Endothelial cell (in vitro differentiated cells): ENCODE measurements at regions not wholly inside any gene's neighbourhood (a gene's known extent, or its start where the extent isn't known, plus 50 kb on each side); places are given as distances from the start of the nearest gene placed in this dataset.

Experiments
- DNase-seq: peaks from one replicate; pipeline ENCODE4 v3.0.0; 2021; ENCODE audit warnings: low spot score
- H3K27ac Mint-ChIP-seq: one replicate; pipeline ENCODE4 v1.8.0; 2021; ENCODE audit warnings: mixed read lengths, inconsistent platforms; ENCODE audit not compliant: unreplicated experiment
- H3K27me3 Mint-ChIP-seq: one replicate; pipeline ENCODE4 v1.8.0; 2021; ENCODE audit warnings: mild to moderate bottlenecking, moderate library complexity, mixed read lengths, inconsistent platforms; ENCODE audit not compliant: unreplicated experiment
- H3K36me3 Mint-ChIP-seq: one replicate; pipeline ENCODE4 v1.8.0; 2021; ENCODE audit warnings: mild to moderate bottlenecking, low read depth, mixed read lengths, inconsistent platforms; ENCODE audit not compliant: unreplicated experiment
- H3K4me1 Mint-ChIP-seq: one replicate; pipeline ENCODE4 v1.8.0; 2021; ENCODE audit warnings: mild to moderate bottlenecking, mixed read lengths, inconsistent platforms; ENCODE audit not compliant: unreplicated experiment
- H3K4me3 Mint-ChIP-seq: one replicate; pipeline ENCODE4 v1.8.0; 2021; ENCODE audit warnings: mild to moderate bottlenecking, mixed read lengths, inconsistent platforms; ENCODE audit not compliant: unreplicated experiment
- H3K9me3 Mint-ChIP-seq: one replicate; pipeline ENCODE4 v1.8.0; 2021; ENCODE audit warnings: mixed read lengths, inconsistent platforms; ENCODE audit not compliant: unreplicated experiment
- TF ChIP-seq, protein P1 (sequence below): fragments of 200-600 bp; sonication (generic); IDR thresholded peaks from one replicate; pipeline ENCODE4 v1.5.0; 2021; ENCODE audit warnings: antibody characterized with exemption; ENCODE audit not compliant: unreplicated experiment

DNA sequence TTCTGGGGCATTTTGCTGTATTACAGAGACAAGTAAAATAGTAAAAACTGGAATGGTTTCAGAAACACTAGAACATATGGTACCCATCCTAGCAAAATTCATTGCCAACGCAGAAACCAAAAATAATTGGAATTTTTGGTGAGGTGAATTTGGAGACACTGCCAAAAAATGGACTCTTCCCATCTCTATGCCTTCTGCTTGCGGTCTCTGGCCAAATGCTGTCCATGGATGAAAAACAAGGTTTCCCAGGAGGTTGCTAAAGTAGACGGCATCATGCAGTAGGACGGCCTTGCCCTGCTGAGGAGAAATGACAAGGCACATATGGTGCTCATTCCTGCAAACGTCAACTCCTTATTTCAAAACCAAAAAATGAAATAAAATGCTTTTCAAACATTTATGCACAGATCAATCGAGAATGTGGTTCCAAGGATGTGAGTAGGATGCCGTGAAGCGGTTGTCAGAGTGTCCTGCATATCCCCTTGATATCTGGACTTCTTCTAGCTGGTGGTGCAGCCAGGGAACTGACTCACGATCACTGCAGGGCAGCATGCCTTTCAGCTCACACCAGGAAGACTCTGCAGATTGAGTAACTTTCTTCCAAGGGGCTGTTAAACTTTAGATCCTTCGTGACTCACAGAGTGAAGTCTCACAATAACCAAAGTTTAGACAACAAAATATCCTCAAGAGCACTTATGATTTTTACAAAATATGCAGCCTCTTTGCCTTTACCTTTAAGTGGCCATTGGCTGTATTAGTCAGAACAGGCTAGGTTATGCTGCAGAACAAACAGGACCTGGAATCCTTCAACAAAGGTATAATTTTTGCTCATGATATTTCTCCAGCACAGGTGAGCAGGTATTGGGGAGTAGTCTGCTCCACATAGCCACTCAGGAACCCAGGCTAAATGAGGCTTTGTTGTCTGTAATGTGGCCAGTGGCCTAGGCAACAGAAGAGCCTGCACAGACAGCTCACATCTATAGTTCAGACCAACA, 149.4 kb upstream of the NDUFV2 start:
- H3K27me3 Mint-ChIP-seq = peaks cover 4% of the 10 kb centered on the region

DNA sequence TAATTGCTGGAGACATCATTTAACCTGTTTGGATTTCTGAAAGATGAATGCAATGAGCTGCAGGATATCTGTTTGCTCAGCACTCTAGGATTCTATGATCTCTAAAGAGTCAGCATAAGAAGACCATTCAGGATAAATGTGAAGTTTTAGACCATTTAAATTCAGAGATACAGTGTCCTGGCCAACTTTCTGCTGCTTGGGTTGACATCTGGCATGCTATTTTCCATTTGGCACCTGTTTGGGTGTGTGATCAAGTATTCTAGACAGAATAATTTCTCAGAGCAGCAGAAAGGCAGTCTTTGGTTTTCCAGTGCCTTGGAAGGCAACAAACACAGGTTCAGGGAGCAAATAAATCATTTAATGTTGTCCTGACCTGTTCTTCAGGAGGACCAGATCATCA, 144.8 kb upstream of the NDUFV2 start:
- TF ChIP-seq, protein P1, sequence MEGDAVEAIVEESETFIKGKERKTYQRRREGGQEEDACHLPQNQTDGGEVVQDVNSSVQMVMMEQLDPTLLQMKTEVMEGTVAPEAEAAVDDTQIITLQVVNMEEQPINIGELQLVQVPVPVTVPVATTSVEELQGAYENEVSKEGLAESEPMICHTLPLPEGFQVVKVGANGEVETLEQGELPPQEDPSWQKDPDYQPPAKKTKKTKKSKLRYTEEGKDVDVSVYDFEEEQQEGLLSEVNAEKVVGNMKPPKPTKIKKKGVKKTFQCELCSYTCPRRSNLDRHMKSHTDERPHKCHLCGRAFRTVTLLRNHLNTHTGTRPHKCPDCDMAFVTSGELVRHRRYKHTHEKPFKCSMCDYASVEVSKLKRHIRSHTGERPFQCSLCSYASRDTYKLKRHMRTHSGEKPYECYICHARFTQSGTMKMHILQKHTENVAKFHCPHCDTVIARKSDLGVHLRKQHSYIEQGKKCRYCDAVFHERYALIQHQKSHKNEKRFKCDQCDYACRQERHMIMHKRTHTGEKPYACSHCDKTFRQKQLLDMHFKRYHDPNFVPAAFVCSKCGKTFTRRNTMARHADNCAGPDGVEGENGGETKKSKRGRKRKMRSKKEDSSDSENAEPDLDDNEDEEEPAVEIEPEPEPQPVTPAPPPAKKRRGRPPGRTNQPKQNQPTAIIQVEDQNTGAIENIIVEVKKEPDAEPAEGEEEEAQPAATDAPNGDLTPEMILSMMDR = no peak
- Mint-ChIP-seq H3K27ac (no peak overlapping the region), H3K4me3 (no peak overlapping the region), H3K27me3 (no peaks in the 10 kb centered on the region), H3K36me3 (no peaks in the 10 kb centered on the region), H3K4me1 (peaks cover 12% of the 10 kb centered on the region), H3K9me3 (no peaks in the 10 kb centered on the region)
- no peak for DNase-seq

More for the DNA sequence above, 149.4 kb upstream of the NDUFV2 start:
- no peaks in the 10 kb centered on the region for H3K36me3 Mint-ChIP-seq
- TF ChIP-seq, protein P1 = no peak
- H3K27ac Mint-ChIP-seq = no peak overlapping the region
- no peaks in the 10 kb centered on the region for H3K9me3 Mint-ChIP-seq
- H3K4me1 Mint-ChIP-seq = peaks cover 11% of the 10 kb centered on the region
- no peak for DNase-seq
- H3K4me3 Mint-ChIP-seq = no peak overlapping the region

DNA sequence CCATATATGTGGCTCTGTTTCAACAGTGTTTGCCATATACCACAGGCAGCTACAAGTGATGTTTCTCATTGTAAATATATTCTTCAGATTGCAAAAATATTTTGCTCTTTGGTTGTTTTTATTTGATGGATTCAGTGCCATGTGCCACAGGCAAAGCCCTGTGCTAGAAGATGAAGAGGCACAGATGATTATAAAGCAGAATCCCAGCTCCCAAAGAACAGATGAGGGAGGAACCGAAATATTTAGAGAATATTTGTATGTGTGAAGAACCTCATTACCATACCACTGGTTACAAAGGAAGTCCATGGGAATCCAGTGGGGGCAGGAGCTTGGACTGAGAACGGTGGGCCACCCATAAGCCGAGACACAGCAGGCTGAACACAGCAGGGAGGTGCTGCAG, 143.8 kb upstream of the NDUFV2 start:
- Mint-ChIP-seq H3K4me1 (peaks cover 19% of the 10 kb centered on the region), H3K27me3 (no peaks in the 10 kb centered on the region), H3K9me3 (no peaks in the 10 kb centered on the region), H3K36me3 (peaks cover 4% of the 10 kb centered on the region), H3K4me3 (no peak overlapping the region), H3K27ac (no peak overlapping the region)
- TF ChIP-seq, protein P1 = no peak
- DNase-seq = no peak

DNA sequence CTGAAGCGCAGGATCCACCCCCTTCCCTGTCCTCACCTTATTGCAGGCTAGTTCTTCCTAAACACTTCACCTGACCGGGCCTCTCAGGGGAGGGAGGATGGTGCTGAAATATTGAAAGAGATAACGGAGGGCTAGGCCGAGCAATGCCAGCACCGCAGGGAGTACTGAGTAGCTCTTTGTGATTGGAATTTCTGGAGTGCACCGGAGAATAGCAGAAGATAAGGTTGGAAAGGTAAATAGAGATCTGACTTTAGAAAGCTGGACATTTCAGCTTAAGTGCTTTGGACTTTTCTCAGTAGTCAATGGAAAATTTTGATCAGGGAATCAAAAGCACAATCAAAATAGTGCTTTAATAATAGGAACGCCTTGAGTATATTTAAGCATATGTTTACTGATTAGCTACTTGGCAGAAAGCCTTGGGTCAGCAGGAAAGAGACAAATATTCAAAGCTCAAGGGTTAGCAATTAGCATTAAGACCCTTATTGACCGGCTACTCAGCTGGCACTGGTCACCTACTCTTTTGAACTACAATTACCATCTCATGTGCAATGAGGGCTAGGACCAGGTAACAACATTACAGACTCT, 142.9 kb upstream of the NDUFV2 start:
- H3K27ac Mint-ChIP-seq = no peak overlapping the region
- no peaks in the 10 kb centered on the region for H3K9me3 Mint-ChIP-seq
- H3K4me3 Mint-ChIP-seq = no peak overlapping the region
- DNase-seq = no peak
- TF ChIP-seq, protein P1 = no peak
- H3K27me3 Mint-ChIP-seq = no peaks in the 10 kb centered on the region
- peaks cover 5% of the 10 kb centered on the region for H3K36me3 Mint-ChIP-seq
- H3K4me1 Mint-ChIP-seq = peaks cover 19% of the 10 kb centered on the region
